ENCODE measurements at regions not wholly inside any gene's neighbourhood (a gene's known extent, or its start where the extent isn't known, plus 50 kb on each side); places are given as distances from the start of the nearest gene placed in this dataset.

DNA sequence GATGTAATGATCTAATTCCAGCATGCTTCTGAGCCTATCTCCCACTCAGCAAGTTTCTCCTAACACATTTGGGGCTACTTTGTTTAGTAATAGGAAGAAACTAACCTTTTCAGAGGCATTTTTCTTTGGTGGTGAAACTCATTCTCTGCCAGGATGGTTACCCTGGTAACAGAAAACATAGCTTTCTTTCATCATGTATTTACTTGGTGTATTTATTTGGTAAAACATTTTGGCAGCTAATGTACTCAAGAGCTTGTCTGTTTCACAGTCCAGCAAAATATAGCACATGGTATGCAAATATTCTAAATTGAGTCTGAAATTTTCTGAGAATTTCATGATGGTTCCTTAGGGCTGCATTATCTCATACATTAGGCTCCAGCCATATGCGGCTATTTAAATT is 100.0 kb downstream of the SLC35B3 start:
- TF ChIP-seq YY1 (IDR thresholded peaks at IDR 0.05; ENCODE audit: insufficient read depth, insufficient read length), result no peak
- no peak for TF ChIP-seq ZNF274 (IDR thresholded peaks at IDR 0.05; ENCODE audit: low read depth, low read length)
- TF ChIP-seq SUZ12 (IDR thresholded peaks at IDR 0.05; ENCODE audit: extremely low read depth, insufficient read depth, insufficient read length), result no peak

All from NT2/D1 (cell line).